SKM-1 (cell line): ENCODE measurements at regions not wholly inside any gene's neighbourhood (a gene's known extent, or its start where the extent isn't known, plus 50 kb on each side); places are given as distances from the start of the nearest gene placed in this dataset.
"Not testable (repeated sequence)": the region's sequence is repeated elsewhere in the genome, so short reads cannot be mapped to it uniquely, and the experiment has no call there.

Experiments
- DNase-seq: peaks from one replicate; lab custom pipeline; 2025; ENCODE audit not compliant: unreplicated experiment; lab: John Stamatoyannopoulos, UW

- DNase-seq: not testable (repeated sequence)
Observed at GRCh38 chr1:149274493-149274892, 171.1 kb upstream of the NBPF9 start.

DNA sequence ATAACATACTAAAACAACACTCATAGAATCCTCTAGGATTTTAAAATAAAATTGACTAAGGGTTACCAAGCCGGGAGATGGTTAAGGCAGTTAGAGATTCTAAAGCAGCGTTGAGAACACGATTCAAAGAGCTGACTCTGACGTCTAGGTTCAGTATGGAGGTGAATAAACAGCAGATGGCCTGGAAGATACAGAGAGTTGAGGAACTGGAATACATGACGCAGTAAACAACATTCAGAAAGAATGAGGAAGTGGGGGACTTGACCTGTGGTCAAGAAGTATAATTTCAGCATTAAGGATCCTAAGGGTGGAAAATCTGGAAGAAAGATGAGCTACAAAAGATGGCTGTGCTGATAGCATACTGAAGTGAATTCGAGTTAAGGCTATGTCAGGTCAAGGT lies 172.5 kb upstream of the NBPF9 start:
- DNase-seq: not testable (repeated sequence)

DNA sequence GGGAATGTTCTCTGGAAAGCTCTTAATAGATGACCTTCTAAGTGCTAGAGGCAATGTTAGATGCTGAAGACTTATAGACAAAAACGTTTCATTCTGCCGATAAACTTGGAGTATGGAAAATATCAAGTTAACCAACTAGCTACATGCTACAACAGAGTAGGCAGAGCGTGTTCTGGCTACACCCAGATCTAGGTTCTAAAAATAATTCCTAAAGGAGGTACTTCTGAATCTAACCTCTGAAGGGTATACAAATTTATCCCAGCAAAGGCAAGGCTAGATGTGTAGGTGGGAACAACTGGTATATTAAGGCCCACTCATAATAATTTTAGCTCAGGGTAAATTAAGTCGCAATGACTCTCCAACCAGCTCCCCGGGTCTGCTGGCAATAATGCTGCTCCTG lies 173.1 kb upstream of the NBPF9 start:
- DNase-seq: not testable (repeated sequence)

DNA sequence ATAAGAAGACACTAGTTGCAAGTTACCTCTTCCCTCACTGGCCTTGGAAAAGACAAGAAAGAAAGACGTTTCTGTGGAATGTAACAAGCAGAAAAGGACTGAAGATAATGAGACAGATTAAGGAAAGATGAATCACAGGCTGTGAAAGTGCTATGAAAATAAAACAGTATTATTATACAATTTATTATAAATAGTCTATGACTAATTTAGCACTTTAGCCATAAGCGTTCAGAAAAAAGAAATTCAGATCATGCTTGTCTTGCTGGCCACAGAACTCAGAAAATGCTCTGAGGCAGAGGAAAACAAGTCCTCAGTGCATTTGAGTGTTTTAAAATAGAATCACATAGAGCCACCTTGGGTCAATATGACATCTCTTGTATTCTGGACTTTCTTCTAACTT lies 174.8 kb upstream of the NBPF9 start:
- not testable (repeated sequence) for DNase-seq

DNA sequence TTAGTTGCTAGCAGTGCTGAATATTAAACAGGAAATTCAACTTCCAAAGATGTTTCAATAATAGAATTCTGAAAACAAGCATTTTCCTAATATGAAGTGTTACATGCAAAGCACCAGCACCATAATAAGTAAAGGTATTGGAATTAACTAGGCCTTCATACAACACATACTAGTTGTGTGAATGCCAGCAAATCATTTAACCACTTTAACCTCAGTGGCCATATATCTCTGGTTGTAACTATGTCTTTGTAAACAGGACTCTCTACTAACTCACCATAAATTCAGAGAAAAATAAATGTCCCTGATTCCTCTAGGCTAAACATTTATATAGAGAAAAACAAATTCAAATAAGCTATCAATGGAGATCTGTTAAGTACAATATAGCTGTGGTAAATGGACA lies 175.7 kb upstream of the NBPF9 start:
- DNase-seq: not testable (repeated sequence)

GRCh38 chr1:149279512-149279911 lies 176.2 kb upstream of the NBPF9 start:
- DNase-seq: not testable (repeated sequence)

- not testable (repeated sequence) for DNase-seq
Observed at GRCh38 chr1:149284773-149285172, 181.4 kb upstream of the NBPF9 start.

DNA sequence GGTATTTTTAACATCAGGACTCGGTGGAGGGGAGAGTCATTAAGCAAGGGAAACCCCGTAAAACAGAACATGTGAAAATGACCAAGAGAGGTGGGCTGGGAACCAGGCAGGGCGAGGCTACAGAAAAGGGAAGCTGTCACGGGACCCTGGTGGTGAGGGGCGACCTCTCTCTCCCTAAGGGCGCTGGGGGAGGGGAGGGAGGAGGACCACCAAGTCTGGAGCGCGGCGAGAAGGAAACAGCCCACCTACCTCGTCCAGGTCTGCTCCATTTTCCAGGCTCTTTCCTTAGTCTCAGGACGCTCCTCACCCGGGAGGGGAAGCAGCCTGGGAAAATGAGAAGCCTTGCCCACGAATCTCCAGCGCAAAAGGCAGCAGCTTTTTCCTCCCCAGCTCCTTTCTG lies 181.9 kb upstream of the NBPF9 start:
- DNase-seq: not testable (repeated sequence)

DNA sequence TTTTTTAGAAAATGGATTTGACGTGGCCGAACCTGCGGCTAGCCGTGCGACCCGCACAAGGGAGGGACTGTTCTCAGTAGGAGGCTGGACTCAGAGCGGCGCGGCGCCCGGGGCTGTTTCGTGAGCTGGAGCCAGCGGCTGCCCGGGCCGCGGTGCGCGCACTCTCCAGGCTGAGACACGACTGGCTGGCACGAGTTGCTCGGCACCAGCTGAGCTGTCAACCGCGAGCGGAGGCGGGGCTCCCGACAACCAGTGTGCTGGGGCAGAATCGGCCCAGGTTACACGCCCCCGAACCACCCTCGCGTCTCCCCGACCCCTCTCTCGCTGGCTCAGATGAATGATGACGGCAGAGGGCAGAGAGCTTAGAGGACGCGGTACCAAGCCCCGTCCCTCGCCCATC lies 182.3 kb upstream of the NBPF9 start:
- DNase-seq: not testable (repeated sequence)

- not testable (repeated sequence) for DNase-seq
Observed at GRCh38 chr1:149288580-149288979, 185.2 kb upstream of the NBPF9 start.

DNA sequence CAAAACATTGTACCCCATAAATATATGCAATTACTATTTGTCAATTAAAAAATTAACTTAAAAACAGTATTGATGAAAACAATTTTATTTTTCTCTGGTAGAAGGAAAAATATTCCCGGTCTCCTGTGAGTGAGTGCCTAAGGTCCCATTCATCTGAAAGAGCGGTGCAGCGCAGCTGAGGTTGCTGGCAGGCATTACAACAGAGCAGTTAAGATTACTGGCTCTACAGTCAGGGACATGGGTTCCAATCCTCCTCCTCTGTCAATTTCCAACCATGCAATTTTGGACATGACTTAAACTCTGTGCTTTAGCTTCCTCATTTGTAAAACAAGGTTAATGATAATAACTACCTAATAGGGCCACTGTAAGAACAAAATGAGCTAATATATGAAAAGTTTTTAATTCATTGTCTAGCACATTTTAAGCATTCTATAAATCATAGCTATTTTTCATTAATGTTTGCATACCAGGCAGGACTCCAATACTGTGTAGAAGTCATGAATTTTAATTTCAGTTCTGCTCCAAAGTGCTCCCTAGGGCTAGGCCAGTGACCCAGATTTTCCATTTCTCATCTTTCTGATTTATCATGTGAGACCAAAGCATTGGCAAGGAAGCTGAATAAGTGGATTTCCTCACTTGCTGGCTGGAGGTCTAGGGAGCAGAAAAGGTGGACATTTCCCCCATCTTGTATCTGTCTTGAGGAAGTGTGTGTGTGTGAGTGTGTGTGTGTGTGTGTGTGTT lies 174.2 kb upstream of the NBPF19 start:
- not testable (repeated sequence) for DNase-seq

DNA sequence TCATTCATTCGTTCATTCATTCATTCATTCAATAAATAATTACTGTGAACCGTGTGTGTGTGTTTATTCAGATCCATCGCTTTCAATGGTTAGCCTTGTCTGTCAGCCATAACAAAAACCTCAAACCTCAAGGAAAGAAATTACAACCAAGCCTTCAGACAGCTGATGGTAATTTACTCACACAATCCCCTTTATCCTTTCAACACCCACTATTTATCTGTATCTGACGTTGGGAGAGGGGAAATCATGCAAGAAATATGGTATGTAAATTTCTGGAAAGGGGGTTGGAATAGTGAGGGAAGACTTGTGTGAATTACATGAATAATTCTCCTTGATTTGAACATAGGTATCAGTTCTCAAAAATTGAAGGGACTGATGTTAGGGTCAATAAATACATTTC lies 173.6 kb upstream of the NBPF19 start:
- DNase-seq: not testable (repeated sequence)

GRCh38 chr1:149304796-149305195 lies 170.0 kb upstream of the NBPF19 start:
- not testable (repeated sequence) for DNase-seq

DNA sequence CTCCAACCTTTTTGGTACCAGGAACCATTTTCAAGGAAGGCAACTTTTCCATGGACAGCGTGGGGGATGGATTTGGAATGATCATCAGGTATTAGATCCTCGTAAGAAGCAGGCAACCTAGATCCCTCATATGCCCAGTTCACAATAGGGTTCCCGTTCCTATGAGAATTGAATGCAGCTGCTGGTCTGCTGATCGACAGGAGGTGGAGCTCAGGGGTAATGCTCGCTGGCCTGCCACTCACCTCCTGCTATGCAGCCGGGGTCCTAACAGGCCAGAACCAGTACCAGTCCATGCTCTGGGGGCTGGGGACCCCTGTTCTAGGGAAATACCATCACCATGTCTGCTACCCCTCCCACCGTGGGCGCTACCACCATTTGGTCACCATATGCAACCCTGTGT lies 167.2 kb upstream of the NBPF19 start:
- DNase-seq: not testable (repeated sequence)

DNA sequence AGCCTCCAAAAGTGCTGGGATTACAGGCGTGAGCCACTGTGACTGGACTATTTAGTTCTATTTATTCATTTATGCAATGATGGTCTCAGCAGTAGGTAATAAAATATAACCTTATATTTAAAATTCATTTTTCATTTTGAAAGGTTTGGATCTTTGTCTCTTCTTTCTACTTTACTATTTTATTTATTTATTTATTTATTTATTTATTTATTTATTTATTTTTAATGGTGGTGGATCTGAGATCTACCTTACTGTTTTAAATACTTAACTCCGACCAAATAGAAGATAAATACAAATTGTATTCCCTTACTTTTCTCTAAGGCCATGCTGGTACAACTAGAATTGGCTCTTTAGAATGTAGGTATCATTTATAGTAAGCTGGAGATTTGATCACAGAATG lies 159.9 kb upstream of the NBPF19 start:
- not testable (repeated sequence) for DNase-seq

GRCh38 chr1:149320971-149321731 lies 153.7 kb upstream of the NBPF19 start:
- not testable (repeated sequence) for DNase-seq

GRCh38 chr1:149321732-149322016 lies 153.2 kb upstream of the NBPF19 start:
- not testable (repeated sequence) for DNase-seq

DNA sequence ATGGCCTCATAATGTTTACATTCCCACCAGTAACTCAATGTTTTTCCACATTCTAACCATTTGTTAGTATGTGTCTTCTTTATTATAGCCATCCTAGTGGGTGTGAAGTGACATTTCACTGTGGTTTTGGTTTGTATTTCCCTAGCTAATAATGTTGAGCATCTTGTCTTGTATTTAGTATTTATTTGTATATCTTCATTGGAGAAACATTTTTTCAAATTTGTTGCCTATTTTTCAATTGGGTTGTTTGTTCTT lies 144.8 kb upstream of the NBPF19 start:
- not testable (repeated sequence) for DNase-seq

DNA sequence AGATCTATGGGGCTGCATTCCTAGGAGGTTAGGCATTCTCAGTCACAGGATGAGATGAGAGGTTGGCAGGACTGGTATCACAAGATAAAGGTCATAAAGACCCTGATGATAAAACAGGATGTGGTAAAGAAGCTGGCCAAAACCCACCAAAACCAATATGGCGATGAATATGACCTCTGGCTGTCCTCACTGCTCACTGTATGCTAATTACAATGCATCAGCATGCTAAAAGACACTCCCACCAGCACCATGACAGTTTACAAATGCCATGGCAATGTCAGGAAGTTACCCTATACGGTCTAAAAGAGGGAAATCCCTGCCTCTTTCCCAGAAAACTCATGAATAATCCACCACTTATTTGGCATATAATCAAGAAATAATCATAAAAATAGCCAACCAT lies 138.8 kb upstream of the NBPF19 start:
- DNase-seq: not testable (repeated sequence)

GRCh38 chr1:149338221-149338691 lies 136.6 kb upstream of the NBPF19 start:
- DNase-seq: not testable (repeated sequence)

DNA sequence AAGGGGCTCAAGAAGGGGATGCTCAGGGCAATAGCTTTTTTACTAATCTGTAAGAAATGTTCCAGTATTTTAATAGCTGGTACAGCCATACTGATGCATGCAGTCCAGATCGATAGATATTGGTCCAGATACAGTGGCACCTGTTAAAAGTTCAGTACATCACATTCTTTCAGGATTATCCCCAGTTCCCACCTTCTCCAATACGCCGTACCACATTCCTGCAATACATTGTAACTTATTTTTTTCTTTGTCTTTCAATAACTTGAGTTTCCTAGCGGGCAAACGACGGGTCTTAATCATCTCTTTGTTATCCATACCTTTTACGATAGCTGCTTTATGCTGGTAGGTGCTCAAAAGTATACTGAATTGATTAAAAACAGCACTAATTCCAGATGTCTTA lies 136.1 kb upstream of the NBPF19 start:
- DNase-seq: not testable (repeated sequence)

DNA sequence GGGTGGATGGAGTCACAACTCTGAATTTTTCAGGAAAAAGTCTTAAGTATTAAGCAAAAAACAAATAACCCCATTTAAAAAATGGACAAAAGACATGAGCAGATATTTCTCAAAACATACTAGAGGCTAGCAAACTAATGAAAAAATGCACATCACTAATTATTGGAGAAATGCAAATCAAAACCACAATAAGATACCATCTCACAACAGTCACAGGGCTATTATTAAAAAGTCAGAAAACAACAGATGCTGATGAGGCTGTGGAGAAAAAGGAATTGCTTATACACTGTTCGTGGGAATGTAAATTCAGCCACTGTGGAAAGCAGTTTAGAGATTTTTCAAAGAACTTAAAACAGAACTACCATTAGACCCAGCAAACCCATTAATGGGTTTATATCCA lies 125.4 kb upstream of the NBPF19 start:
- not testable (repeated sequence) for DNase-seq

DNA sequence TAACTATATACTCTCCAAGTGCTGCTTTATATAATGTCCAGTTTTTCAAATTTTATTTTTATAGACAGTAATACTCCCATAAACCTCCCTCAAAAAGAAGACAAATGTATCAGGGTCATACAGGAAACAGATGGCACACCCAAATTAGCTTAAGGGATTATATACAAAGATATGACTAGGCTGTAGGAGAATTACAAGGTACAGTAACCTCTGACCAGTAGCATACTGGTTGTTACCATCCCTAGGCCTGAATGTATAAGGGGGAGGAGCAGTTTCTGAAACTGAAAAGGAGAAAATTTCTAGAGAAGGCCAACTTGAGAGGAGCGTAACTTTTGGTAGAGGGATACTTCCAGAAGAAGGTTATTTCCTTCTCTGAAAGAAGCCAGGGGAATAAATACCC lies 122.6 kb upstream of the NBPF19 start:
- not testable (repeated sequence) for DNase-seq
